Superior temporal gyrus (tissue), 1 donor: ENCODE measurements at regions not wholly inside any gene's neighbourhood (a gene's known extent, or its start where the extent isn't known, plus 50 kb on each side); places are given as distances from the start of the nearest gene placed in this dataset.

Experiments used
- DNase-seq: peaks from one replicate; pipeline ENCODE4 v3.0.0-alpha.2; 2016; ENCODE audit errors: extremely low spot score

DNA sequence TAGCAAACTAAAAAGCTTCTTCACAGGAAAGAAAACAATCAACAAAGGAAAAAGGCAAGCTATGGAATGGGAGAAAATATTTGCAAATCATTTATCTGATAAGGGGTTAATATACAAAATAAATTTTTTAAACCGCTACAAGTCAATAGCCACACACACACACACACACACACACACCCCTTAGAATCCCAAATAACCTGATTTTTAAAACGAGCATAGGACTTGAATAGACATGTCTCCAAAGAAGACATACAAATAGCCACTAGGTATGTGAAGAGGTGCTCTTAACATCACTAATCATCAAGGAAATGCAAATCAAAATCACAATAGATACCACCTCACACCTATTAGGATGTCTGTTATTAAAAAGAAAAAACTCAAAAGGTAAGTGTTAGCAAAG lies 187.7 kb downstream of the TRIM27 start:
- no peak for DNase-seq

DNA sequence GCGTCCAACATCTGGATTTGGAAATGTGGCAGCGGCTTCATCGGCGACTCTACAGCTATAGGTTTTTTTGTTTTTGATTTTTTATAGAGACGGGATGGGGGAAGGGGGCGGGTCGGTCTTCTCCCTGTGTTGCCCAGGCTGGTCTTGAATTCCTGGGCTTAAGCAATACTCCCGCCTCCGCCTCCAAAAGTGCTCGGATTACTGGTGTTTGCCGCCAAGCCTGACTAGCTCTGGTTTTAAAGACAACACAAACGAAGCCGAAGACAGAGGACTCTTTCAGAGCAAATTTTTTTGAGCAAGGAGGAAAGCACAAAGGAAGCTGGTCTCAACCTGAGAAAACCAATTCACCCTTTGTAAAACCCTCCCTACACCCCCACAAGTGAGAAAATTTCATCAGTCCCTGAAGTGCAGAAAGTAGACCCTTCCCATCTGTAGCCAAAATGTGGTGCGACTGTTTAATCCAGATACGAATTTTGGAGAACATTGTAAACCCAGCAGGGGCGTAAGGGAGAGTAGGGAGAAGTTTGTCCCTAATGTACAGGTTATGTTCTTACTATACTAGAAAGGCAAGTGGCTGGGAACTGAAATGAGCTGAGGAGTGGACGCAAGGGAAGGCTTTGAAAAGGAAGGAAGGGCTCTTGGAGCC lies 185.9 kb downstream of the TRIM27 start:
- no peak for DNase-seq

DNA sequence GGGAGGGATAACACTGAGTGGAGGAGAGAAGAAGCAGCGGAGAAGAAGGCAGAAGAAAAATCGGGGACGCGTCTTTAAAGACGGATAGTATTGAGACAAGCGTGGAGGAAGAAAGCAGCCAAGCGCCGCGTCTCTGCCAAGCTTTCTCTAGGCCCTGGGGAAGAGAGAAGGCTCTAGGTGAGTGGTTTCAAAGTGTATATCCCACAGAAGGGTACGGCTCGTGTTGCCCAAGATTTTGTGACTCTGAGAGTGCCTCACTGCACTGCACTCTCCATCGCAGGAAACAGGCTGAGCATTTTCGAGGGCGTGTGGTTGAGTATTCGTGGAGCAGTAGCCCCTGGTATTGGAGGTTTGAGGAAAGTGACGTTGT lies 185.4 kb downstream of the TRIM27 start:
- DNase-seq = no peak

DNA sequence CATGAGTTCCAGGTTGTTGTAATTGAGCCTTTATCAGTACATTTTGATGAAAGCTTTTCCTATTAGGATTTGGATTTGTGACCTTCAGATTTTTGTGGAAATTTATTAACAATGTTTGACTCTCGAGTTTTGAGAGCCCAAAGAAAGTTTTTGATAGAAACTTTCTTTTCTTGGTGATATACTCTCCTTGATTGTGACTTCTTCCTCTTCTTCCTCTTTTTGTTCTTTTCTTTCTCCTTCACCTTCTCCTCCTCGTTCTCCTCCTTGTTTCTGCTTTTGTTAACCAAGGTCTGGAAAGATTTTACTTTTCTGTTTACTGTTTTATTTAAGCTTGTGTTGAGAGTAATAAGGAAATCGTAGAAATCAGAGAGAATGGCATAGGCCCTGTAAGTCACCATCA lies 182.4 kb downstream of the TRIM27 start:
- DNase-seq = no peak

DNA sequence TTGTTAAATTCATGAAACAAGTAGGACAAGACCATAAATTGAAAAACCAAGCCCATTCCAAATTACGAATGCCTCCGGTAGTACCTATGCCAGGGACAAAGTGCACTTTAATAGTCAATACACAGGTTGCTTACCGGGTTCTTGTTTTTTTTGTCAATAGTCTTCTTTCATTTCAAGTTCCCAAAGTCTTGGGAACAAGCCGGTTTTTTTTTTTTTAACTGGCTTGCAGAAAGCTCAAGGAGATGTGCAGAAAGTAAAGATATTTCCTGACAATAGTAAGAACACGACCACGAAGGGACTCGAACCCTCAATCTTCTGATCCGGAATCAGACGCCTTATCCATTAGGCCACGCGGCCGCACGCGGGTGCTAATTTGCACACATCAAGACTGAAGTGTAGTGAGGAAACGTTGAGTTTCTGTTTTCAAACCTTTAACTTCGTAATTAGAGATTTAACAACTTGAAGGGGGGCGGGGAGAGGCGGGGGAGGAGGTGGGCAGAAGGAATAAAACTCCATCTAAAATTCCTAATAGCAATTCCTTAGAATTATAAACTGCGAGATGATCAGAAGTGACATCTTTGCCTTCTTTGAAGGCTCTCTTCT lies 181.0 kb downstream of the TRIM27 start:
- DNase-seq = no peak

DNA sequence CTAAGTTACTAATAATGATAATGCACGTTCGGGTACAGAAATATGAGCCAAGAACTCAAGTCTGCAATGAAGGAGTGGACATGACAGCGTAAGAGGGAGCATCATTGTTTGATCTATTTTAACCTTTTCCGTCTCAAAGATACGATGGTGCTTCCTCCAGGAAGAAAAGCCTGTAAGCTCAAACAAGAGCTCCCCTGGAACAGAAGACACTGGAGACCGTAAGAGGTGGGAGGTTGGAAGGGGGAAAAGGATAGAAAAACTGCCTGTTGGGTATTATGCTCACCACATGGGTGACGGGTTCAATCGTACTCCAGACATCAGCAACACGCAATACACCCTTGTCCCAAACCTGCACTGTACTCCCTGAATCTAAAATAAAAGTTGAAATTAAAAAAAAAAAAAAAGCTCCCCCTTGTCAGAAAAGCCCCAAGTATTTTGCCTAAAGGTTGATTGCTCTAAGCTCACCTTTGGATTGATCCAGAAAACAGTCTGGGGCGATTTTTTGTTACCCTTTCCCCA lies 180.5 kb downstream of the TRIM27 start:
- no peak for DNase-seq

DNA sequence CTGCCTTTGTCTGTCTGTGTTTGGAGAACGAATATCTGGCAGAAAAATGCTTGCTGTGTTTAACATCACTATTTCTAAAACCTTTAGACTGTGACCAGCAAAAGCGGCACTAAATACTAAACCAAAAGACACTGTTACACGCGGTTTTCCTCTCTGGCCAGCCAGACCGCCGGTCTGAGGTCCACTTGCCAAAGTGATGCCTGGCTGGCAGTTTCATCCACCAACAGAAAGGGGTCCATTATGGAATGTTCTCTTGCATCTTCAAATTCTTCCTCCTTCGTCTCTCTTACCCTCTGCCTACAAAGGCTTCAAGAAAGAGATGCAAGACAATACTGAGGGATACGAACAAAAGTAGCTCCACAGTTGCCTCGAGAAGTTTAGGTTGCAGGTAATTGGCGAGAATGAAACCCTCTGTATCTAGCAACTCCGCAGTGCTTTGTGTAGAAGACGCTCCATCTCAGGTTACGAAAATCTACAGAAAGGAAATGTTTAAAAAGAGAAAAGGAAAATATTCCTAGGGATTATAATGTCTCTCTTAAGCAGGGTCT lies 176.6 kb downstream of the TRIM27 start:
- no peak for DNase-seq

DNA sequence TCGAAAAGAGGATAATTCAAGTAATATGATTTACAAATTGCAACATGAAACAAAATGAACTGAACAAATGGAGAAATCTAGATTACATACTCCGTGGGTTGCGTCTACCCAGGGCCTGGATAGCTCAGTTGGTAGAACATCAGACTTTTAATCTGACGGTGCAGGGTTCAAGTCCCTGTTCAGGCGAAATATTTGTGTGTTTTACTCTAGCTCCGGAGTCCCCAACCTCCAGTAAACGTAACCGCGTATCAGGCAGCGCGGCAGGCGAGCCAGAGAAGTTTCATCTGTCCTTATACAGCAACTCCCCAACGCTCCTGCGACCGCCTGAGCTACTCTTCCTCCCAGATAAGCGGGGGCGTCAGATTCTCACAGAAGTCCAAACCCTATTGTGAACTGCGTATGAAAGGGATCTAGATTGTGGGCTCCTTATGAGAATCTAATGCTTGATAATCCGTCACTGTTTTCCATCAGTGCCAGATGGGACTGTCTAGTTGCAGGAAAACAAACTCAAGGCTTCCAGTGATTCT lies 176.1 kb downstream of the TRIM27 start:
- no peak for DNase-seq

DNA sequence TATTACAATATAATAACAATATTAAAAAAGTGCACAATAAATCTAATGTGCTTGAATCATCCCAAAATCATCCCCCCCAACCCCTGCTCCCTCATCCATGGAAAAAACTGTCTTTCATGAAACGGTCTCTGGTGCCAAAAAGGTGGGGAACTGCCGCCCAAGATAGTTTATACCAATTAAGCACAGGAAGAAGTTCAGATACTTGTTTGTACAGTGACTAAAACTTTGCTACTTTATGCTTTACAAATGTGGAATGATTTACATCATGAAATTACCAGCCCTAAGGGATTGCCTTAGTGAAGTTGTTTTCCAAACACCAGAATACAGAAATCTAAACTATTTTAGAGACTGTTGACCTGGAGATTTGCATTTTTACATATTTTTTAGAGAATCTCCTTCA lies 175.6 kb downstream of the TRIM27 start:
- DNase-seq = no peak

DNA sequence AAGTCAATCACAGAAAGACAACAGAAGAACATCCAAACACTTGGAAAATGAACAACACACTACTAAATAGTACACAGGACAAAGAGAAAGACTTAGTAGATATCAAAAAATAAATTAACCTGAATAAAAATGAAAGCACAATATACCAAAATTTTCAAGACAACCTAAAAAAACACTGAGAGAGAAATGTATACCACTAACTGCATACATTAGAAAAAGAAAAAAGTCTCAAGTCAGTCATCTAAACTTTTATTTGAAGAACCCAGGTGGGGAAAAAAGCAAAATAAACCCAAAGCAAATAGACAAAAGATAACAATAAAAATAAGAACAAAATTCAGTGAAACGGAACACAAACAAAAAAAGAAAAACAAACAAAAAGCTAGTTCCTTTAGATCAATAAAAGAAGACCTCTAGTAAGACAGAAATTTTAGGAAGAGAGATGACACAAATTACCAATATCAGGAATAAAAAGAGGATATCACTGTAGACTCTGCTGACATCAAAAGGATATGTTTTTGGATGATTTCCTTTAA lies 172.8 kb downstream of the TRIM27 start:
- DNase-seq = no peak

DNA sequence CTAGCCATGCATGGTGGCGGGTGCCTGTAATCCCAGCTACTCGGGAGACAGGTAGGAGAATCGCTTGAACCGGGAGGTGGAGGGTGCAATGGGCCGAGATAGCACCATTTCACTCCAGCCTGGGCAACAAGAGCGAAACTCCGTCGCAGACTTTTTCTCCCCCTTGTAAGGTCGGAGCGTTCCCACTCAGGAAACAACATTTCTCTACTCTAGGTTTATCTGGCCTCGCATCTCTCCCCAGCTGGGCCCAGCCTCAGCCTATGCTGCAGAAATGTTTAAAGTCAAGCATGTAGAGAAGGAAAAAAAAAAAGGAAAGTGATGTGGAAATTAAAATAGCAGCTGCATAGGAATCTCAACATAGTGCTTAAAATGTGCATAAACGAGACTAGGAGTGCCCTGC lies 172.3 kb downstream of the TRIM27 start:
- no peak for DNase-seq

DNA sequence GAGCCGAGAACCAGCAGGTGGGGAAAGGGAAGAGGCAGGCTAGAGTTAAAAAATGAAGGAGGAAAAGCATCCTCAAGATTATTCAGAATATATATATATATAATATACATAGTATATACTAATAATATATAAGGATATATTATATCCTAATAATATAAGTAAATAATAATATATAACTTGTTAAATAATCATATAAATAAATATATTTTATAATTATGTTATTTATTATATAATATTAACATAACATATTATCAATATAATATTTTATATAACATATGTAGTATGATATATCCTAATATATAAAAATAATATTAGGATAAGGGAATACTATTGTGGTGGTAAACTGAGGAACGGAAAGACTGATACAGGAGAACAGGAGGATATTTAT lies 171.8 kb downstream of the TRIM27 start:
- DNase-seq = no peak

DNA sequence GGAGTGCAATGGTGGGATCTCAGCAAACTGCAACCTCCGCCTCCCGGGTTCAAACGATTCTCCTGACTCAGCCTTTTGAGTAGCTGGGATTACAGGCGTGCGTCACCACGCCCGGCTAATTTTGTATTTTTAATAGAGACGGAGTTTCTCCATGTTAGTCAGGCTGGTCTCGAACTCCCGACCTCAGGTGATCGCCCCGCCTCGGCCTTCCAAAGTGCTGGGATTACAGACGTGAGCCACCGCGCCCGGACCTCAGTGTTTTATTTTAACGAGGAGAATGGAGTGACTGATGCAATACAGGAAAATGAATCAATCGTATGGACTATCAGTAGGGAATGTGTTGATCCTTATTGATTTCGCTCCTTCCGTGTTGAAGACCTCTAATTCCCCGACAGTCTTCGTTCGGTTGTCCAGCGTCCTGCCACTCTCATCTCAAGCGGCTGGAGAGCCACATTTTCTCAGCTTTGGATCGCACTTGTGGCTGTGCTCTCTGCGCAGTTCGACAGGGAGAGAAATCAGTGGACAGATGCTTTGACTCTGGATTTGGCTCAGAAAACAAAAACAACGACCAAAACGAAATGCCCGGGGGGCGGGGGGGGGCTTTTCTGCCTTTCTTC lies 166.2 kb downstream of the TRIM27 start:
- no peak for DNase-seq

DNA sequence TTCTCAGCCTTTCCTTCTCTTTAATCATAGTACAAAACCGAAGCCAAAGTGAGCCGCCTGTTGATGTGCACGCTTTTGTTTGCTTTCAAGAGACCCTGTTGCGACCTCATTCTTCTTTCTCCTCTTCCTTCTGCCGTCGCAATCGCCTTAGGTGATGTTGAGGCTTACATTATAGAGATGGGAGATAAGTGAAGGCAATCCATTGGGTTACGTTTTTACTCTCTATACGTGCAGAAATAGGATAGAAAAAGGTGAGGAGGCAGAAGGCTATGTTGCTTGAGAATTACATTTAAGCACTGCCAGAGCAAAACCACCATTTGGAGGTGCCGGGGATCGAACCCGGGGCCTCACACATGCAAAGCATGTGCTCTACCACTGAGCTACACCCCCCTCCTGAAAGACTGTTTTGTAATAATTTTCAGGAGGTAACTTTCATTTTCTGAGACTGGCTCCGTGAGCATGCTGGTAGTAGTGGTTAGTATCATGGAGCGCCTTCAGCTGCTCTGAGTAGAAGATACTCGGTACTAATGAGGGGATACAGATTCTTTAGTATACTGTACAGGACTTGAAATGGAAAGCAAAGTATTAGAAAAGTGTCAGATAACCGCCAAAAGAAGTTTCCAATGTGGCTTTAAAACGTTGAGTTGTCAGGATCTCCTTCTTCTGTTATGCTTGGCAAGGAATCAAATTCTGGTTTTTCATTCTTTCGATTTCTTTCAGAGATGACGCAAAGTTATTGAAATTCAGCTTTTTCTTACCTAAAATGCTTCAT lies 165.6 kb downstream of the TRIM27 start:
- DNase-seq = no peak

DNA sequence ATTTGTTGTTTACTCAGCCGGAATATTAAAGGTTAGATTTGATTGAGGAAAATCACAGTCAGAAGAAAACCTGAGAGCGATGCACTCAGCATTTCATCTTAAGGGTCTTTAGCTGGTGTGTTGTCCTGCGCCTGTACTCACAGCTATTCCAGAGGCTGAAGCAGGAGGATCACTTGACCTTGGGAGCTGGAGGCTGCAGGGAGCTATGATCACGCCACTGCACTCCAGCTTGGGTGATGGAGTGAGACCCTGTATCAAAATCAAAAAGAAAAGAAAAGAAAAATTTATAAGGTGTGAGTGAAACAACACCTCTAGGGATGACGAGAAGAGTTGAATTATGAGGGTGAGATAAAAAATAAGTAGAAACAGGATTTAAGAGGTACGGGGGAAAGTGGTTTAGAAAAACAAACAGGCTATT lies 165.0 kb downstream of the TRIM27 start:
- no peak for DNase-seq

DNA sequence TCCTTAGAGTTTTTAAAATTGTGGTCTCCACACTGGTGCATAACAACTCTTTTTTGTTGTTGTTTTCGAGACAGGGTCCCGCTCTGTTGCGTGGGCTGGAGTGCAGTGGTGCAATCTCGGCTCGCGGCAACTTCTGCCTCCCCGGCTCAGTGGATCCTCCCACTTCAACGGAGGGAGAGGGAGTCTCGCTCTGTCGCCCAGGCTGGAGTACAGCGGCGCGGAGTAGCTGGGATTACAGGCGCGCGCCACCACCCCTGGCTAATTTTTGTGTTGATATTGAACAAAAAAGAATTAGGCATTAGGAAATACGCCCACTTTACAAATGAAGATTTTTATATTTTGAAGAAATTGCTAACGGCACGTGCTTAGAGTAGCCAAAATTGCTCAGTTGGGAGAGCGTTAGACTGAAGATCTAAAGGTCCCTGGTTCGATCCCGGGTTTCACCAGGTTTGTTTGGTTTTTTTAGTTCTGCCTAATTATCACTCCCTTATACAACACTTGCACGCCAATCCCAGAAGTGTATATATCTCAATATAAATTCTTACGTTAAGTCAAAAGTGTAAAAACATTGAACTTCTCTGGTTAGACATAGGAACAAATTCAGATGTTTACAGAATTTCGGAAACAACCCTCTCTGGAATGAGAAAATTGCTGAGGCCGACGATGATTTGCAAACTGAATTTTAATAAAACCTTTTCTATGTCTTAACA lies 159.6 kb downstream of the TRIM27 start:
- no peak for DNase-seq

DNA sequence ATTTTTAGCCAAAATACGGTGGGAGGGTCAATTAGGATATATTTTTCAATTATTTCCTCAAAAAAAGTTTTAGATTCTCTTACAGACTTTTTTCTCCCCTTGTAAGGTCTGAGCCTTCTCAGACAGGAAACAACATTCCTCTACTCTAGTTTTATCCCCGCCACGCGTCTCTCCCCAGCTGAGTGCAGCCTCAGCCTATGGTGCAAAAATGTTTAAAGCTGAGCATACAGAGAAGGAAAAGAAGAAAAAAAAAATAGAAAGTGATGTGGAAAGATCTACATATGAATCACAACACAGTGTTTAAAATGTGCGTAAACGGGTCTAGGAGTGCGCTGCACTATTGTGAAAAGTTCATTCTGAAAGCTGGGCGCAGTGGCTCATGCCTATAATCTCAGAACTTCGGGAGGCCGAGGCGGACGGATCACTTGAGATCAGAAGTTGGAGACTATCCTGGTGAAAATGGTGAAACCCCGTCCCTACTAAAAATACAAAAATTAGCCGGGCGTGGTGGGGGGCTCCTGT lies 159.0 kb downstream of the TRIM27 start:
- no peak for DNase-seq

DNA sequence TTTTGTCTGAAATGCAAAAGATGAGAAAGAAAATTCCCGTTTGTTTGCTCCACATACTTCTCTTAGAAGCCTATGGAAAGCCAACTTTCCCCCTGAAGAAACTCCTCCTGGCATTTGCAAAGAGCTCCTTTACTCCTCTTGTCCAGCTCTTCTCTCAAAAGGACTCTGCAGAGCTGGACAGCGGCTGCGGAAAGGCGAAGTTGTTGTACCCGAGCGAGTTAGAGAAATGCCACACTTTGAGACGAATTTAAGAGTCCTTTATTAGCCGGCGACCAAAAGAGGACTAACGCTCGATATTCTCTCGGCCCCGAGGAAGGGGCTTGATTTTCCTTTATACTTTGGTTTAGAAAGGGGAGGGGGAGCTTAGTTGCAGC lies 157.8 kb downstream of the TRIM27 start:
- DNase-seq = no peak

DNA sequence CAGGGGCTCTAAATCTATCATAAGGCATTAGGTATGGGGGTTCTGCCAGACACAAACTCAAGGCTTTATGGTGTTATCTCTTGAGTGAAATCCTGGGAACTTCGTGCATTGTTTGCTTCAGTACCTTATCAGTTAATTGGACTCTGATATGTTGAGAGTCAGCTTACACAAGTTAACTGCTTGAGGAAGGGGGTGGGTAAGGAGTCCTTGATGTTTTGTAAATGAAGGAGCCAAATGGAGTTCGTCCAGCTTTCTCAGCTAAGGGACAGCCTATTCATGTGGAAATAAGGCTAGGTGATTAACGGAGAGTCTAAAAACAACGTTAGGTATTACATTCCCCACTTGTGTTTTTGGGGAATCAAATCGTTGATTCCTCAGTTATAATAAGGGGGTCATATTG lies 157.4 kb downstream of the TRIM27 start:
- DNase-seq = no peak

DNA sequence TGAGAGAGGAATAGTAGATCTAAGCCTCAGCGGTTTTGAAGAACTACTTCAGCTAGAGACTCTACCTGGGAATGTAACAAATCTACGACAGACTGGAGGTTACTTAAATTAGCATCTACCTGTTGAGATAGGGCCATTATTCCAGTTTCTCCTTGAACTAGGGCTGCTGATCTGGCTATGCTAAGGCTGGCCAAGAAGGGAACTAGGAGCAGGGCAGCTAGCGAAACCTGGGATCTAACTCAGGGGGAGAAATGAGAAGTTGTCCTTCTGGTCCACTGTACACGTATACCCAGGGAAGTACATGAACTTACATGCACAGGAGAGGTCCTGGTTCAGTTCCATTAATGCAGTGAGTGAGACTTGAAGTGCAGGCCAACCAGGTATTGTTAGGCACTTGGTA lies 156.7 kb downstream of the TRIM27 start:
- DNase-seq = no peak

DNA sequence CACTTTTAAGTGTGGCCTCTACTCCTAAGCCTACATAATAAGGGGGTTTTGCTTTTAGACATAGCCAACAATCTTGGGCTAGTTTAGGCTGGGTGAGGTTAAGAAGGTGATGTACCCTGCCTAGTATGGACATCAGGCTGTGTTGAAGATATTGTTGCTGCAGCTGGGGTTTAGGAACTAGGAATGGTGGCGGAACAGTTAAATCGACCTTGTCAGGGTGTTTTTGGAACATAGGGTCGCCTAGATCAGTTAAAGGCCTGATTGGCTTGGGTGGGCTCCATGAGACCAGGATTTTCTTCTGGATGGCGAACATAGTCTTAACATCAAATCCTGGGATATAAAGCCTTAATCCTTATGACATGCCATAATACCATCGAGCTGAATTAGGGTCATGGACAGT lies 156.1 kb downstream of the TRIM27 start:
- DNase-seq = no peak
